Calu3 (cell line): ENCODE measurements at regions not wholly inside any gene's neighbourhood (a gene's known extent, or its start where the extent isn't known, plus 50 kb on each side); places are given as distances from the start of the nearest gene placed in this dataset.

Experiments used
- BruUV-seq: library from RNA; stranded (reverse); fragments of 400-500 nt; replicated peaks from 2 replicates; lab custom pipeline; 2021; lab: Mats Ljungman, UMichigan
- CTCF ChIA-PET: fragments of 300-600 bp; sonication (Branson Sonifier 250); formaldehyde crosslinking; loops from one replicate; lab custom pipeline; 2022; ENCODE audit warnings: antibody characterized with exemption; lab: Charles Lee
- DNase-seq: peaks from one replicate; pipeline ENCODE4 v3.0.0; 2022
- H3K27ac Mint-ChIP-seq: one replicate; pipeline ENCODE4 v1.8.0; 2022; ENCODE audit warnings: mixed read lengths; ENCODE audit not compliant: unreplicated experiment
- H3K27me3 Mint-ChIP-seq: one replicate; pipeline ENCODE4 v1.8.0; 2022; ENCODE audit warnings: mixed read lengths; ENCODE audit not compliant: unreplicated experiment
- H3K36me3 Mint-ChIP-seq: one replicate; pipeline ENCODE4 v1.8.0; 2022; ENCODE audit warnings: mild to moderate bottlenecking, moderate library complexity, mixed read lengths; ENCODE audit not compliant: insufficient read depth, unreplicated experiment
- H3K4me1 Mint-ChIP-seq: one replicate; pipeline ENCODE4 v1.8.0; 2022; ENCODE audit warnings: mild to moderate bottlenecking, low read depth, mixed read lengths; ENCODE audit not compliant: unreplicated experiment
- H3K4me3 Mint-ChIP-seq: one replicate; pipeline ENCODE4 v1.8.0; 2022; ENCODE audit warnings: mild to moderate bottlenecking, low read depth, moderate library complexity, mixed read lengths; ENCODE audit not compliant: unreplicated experiment
- H3K9me3 Mint-ChIP-seq: one replicate; pipeline ENCODE4 v1.8.0; 2022; ENCODE audit warnings: low read depth, mixed read lengths; ENCODE audit not compliant: unreplicated experiment
- CTCF ChIP-seq: fragments of 200-600 bp; IDR thresholded peaks from one replicate; pipeline ENCODE4 v1.8.0; 2022; ENCODE audit warnings: antibody characterized with exemption; ENCODE audit not compliant: unreplicated experiment
- intact Hi-C: fragments of 100-400 bp; cut with micrococcal nuclease; formaldehyde crosslinking; loops from one replicate; pipeline ENCODE4 v1.10.0; 2022; ENCODE audit not compliant: unreplicated experiment

- Mint-ChIP-seq H3K4me3 (no peak overlapping the region), H3K36me3 (no peaks in the 10 kb centered on the region), H3K27ac (no peak overlapping the region), H3K4me1 (no peaks in the 10 kb centered on the region), H3K9me3 (peaks cover 10% of the 10 kb centered on the region), H3K27me3 (no peaks in the 10 kb centered on the region)
- CTCF ChIA-PET: no interaction called here
- no peak for DNase-seq
- intact Hi-C loops: no loop called here
- no TSS peak for BruUV-seq
- TF ChIP-seq CTCF: no peak
Measured at GRCh38 chr7:11952972-11953371, 121.0 kb upstream of the THSD7A start.

- CTCF ChIA-PET: no interaction called here
- peaks cover 5% of the 10 kb centered on the region for H3K9me3 Mint-ChIP-seq
- no peaks in the 10 kb centered on the region for H3K27me3 Mint-ChIP-seq
- DNase-seq: no peak
- intact Hi-C loops: no loop called here
- H3K36me3 Mint-ChIP-seq: no peaks in the 10 kb centered on the region
- BruUV-seq: no TSS peak
- H3K27ac Mint-ChIP-seq: no peak overlapping the region
- no peaks in the 10 kb centered on the region for H3K4me1 Mint-ChIP-seq
- H3K4me3 Mint-ChIP-seq: no peak overlapping the region
- no peak for TF ChIP-seq CTCF
Measured at GRCh38 chr7:11956991-11957390, 125.0 kb upstream of the THSD7A start.

DNA sequence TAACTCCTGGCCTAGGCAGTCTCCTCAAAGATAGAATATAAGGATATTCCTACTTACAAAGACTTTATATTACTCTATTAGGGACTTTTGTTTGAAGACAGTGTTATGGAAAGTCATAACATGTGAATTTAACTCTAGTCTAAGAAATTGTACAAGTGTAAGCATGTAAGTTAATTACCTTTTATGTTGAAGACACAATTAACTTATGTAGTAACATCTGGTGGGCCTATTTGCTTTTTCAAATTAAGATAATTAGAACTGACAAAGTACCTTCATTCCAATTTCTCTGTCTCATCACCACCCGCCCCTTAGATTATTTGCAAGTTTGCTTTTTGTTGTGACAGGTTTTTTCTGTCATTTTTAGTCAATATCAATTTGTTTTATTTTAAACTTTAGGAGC, 126.0 kb upstream of the THSD7A start:
- BruUV-seq: no TSS peak
- no peak for DNase-seq
- no peaks in the 10 kb centered on the region for H3K27me3 Mint-ChIP-seq
- no peak for TF ChIP-seq CTCF
- intact Hi-C loops: no loop called here
- H3K4me3 Mint-ChIP-seq: no peak overlapping the region
- no peak overlapping the region for H3K27ac Mint-ChIP-seq
- no peaks in the 10 kb centered on the region for H3K36me3 Mint-ChIP-seq
- peaks cover 5% of the 10 kb centered on the region for H3K9me3 Mint-ChIP-seq
- no peaks in the 10 kb centered on the region for H3K4me1 Mint-ChIP-seq
- CTCF ChIA-PET: no interaction called here

- no peak for TF ChIP-seq CTCF
- CTCF ChIA-PET: no interaction called here
- no peak overlapping the region for H3K27ac Mint-ChIP-seq
- no peak for DNase-seq
- no TSS peak for BruUV-seq
- H3K9me3 Mint-ChIP-seq: peaks cover 4% of the 10 kb centered on the region
- H3K4me1 Mint-ChIP-seq: no peaks in the 10 kb centered on the region
- H3K4me3 Mint-ChIP-seq: no peak overlapping the region
- H3K27me3 Mint-ChIP-seq: no peaks in the 10 kb centered on the region
- intact Hi-C loops: no loop called here
- H3K36me3 Mint-ChIP-seq: no peaks in the 10 kb centered on the region
Measured at GRCh38 chr7:11959121-11959520, 127.1 kb upstream of the THSD7A start.
